ENCODE measurements at regions not wholly inside any gene's neighbourhood (a gene's known extent, or its start where the extent isn't known, plus 50 kb on each side); places are given as distances from the start of the nearest gene placed in this dataset.

DNA sequence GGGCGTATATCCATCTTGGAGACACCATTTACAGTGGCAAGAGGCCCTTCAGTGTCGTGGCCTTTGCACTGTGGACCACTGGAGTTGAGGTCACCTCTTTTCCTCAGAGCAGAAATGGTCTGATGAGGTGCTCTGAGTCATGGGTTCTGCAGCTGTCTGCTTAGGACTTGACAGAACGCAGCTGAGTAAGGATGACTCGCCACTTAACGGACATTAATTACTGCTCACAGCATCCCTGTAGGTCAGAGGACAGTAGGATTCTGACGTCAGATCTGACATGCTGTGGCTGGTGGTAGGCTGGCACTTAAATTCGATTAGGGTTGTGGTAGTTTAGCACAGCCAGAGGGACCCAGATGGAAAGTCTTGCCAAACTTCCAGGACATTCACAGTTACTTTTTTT, 479.4 kb downstream of the DMAC1 start:
- FAIRE-seq (no peak), DNase-seq (ENCODE audit: low read depth in 1 of 2, low spot score in 2 of 2) (peak in 1 of 2 experiments; percentile 17)
- no peak overlapping the region for H4K91ac ChIP-seq (replicated peaks; ENCODE audit: insufficient read length, low read length)
- H3K23ac ChIP-seq (ENCODE audit: insufficient read length): no peak overlapping the region
- H3K56ac ChIP-seq (replicated peaks; ENCODE audit: insufficient read length, low read depth, low read length): no peak overlapping the region
- H3K18ac ChIP-seq (ENCODE audit: extremely low read depth, low read length): no peak overlapping the region
- H3K14ac ChIP-seq (ENCODE audit: insufficient read length): no peak overlapping the region
- no peak overlapping the region for H2AFZ ChIP-seq (ENCODE audit: low read length)
- H2BK5ac ChIP-seq (ENCODE audit: low read depth, low read length): no peak overlapping the region
- ChIA-PET CTCF (ENCODE audit: partially characterized antibody) (interaction anchor here (1.1 to 2.2 kb wide), 3 partner anchors 40 to 86 kb away, joined by 3 to 9 read pairs (median 4); no protein-coding TSS in a partner anchor), POLR2A (ENCODE audit: partially characterized antibody) (no interaction called here)
- no peak overlapping the region for H3K4ac ChIP-seq (replicated peaks; ENCODE audit: insufficient read length, low read depth, low read length)
- 84% methylated on average over 7 of the region's 7 CpGs; no CpG with 5 or more reads in 1 of the 2 experiments for WGBS, 2 experiments (ENCODE audit: extremely low coverage in 1 of 2, insufficient coverage in 1 of 2, insufficient read length in 1 of 2, insufficient replicate concordance in 2 of 2, low coverage in 1 of 2, low lambda C conversion rate in 2 of 2, missing lambda C conversion rate in 1 of 2)
- no peak overlapping the region for H3K4me3 ChIP-seq (ENCODE audit: extremely low read depth in 1 of 4, insufficient read depth in 2 of 4, low read depth in 3 of 4, low read length in 4 of 4)
- no peak overlapping the region for H2BK20ac ChIP-seq (ENCODE audit: low read length)
- no peaks in the 10 kb centered on the region for H3K23me2 ChIP-seq (ENCODE audit: low read depth, low read length)
- no peak overlapping the region for H3K4me2 ChIP-seq (ENCODE audit: insufficient read depth in 1 of 2, low read depth in 2 of 2, low read length in 2 of 2)
- H2BK12ac ChIP-seq (ENCODE audit: low read depth, low read length): no peak overlapping the region
- no peak overlapping the region for H2BK120ac ChIP-seq (replicated peaks; ENCODE audit: low read depth, low read length)
- no peak overlapping the region for H3K27ac ChIP-seq (ENCODE audit: low read depth, low read length)
- no peak overlapping the region for H2AK5ac ChIP-seq (ENCODE audit: low read depth, low read length)
- H3K4me1 ChIP-seq (replicated peaks in 1 of 4; ENCODE audit: control insufficient read depth in 3 of 4, insufficient read depth in 4 of 4, low read length in 3 of 4): peaks cover 0 to 5% (median 0%) of the 10 kb centered on the region in 4 experiments; a peak in 3 of 7 replicates
- no peaks in the 10 kb centered on the region for H3K79me1 ChIP-seq (ENCODE audit: low read depth, low read length)
- TF ChIP-seq POLR2AphosphoS5 (IDR thresholded peaks at IDR 0.05; ENCODE audit: low read depth, low read length) (no peak), SP2 (IDR thresholded peaks at IDR 0.05; ENCODE audit: low read length) (no peak), JUN (IDR thresholded peaks at IDR 0.05; ENCODE audit: low read depth, low read length) (no peak), HDAC2 (IDR thresholded peaks at IDR 0.05; ENCODE audit: borderline replicate concordance in 1 of 2, low read depth in 2 of 2, low read length in 2 of 2) (no peak), EGR1 (IDR thresholded peaks at IDR 0.05; ENCODE audit: borderline replicate concordance, low read depth, low read length) (no peak), KDM1A (IDR thresholded peaks at IDR 0.05; ENCODE audit: borderline replicate concordance, low read length) (no peak)
- no peak overlapping the region; the same call in 1 of the 2 replicates for H4K8ac ChIP-seq (ENCODE audit: extremely low read depth, insufficient read depth, low read length)
- no peaks in the 10 kb centered on the region for H4K20me1 ChIP-seq (replicated peaks in 1 of 2; ENCODE audit: control insufficient read depth in 1 of 2, insufficient read depth in 2 of 2, low read length in 2 of 2)
- no peaks in the 10 kb centered on the region for H3K79me2 ChIP-seq (ENCODE audit: control insufficient read depth in 1 of 2, insufficient read depth in 2 of 2, low read length in 2 of 2)
- H3K9me3 ChIP-seq (ENCODE audit: insufficient read depth in 2 of 2, low read depth in 1 of 2, low read length in 1 of 2): no peaks in the 10 kb centered on the region
- H3K9ac ChIP-seq (replicated peaks in 1 of 4; ENCODE audit: extremely low read depth in 1 of 4, low read depth in 3 of 4, low read length in 3 of 4): no peak overlapping the region
- no peak overlapping the region for H4K5ac ChIP-seq (ENCODE audit: insufficient read length, low read depth, low read length)
- H3K27me3 ChIP-seq (replicated peaks in 1 of 4; ENCODE audit: control insufficient read depth in 3 of 4, extremely low read depth in 1 of 4, insufficient read depth in 3 of 4, low read length in 3 of 4): no peaks in the 10 kb centered on the region
- no peaks in the 10 kb centered on the region for H3K36me3 ChIP-seq (ENCODE audit: control insufficient read depth in 2 of 4, insufficient read depth in 4 of 4, low read length in 3 of 4)
- no peak overlapping the region for H2BK15ac ChIP-seq (ENCODE audit: low read length)

Measured in H1 (cell line).